Neural cell (in vitro differentiated cells): ENCODE measurements at regions not wholly inside any gene's neighbourhood (a gene's known extent, or its start where the extent isn't known, plus 50 kb on each side); places are given as distances from the start of the nearest gene placed in this dataset.

Source experiments
- H2AFZ ChIP-seq: fragments of 200-600, 300-800 bp; sonication (generic), shearing (Covaris generic); 2 replicates; pipeline ENCODE4 v1.6.0; 2014; ENCODE audit warnings: low read depth, mild to moderate bottlenecking, antibody characterized with exemption, low read length, moderate library complexity
- H3F3A ChIP-seq: fragments of 200-600 bp; shearing (Covaris generic); 2 replicates; pipeline ENCODE4 v1.6.1; 2016; ENCODE audit warnings: mild to moderate bottlenecking, moderate library complexity, mixed read lengths, antibody characterized with exemption, low read length; ENCODE audit not compliant: insufficient read depth, poor library complexity, severe bottlenecking
- H3K27ac ChIP-seq: fragments of 200-600, 300-800 bp; sonication (generic), shearing (Covaris generic); 2 replicates; pipeline ENCODE4 v1.5.1; 2014; ENCODE audit warnings: mild to moderate bottlenecking, low read length, moderate library complexity
- H3K27me3 ChIP-seq: fragments of 300-800, 200-600 bp; sonication (generic), shearing (Covaris generic); 2 replicates; pipeline ENCODE4 v1.6.0; 2014; ENCODE audit warnings: mild to moderate bottlenecking, low read depth, low read length, moderate library complexity; ENCODE audit not compliant: insufficient read depth
- H3K36me3 ChIP-seq: fragments of 300-800, 200-600 bp; sonication (generic), shearing (Covaris generic); 2 replicates; pipeline ENCODE4 v1.5.1; 2014; ENCODE audit warnings: mild to moderate bottlenecking, antibody characterized with exemption, low read length, moderate library complexity; ENCODE audit not compliant: insufficient read depth
- H3K4me2 ChIP-seq: fragments of 300-800, 200-600 bp; sonication (generic), shearing (Covaris generic); 2 replicates; pipeline ENCODE4 v1.6.0; 2014; ENCODE audit warnings: mild to moderate bottlenecking, low read length
- H3K4me3 ChIP-seq: fragments of 300-800, 200-600 bp; sonication (generic), shearing (Covaris generic); 2 replicates; pipeline ENCODE4 v1.5.1; 2014; ENCODE audit warnings: mild to moderate bottlenecking, low read length, moderate library complexity
- H3K79me2 ChIP-seq: fragments of 200-600 bp; shearing (Covaris generic); replicated peaks from 2 replicates; pipeline ENCODE4 v1.6.0; 2014; ENCODE audit warnings: mild to moderate bottlenecking, low read length, moderate library complexity; ENCODE audit not compliant: insufficient read depth
- H3K9ac ChIP-seq: fragments of 300-800, 200-600 bp; sonication (generic), shearing (Covaris generic); 2 replicates; pipeline ENCODE4 v1.6.1; 2016; ENCODE audit warnings: mild to moderate bottlenecking, low read length, mixed read lengths
- H3K9me2 ChIP-seq: fragments of 200-600 bp; shearing (Covaris generic); 2 replicates; pipeline ENCODE4 v1.6.1; 2016; ENCODE audit warnings: mild to moderate bottlenecking, low read length, mixed read lengths; ENCODE audit not compliant: insufficient read depth
- H3K9me3 ChIP-seq: fragments of 200-600, 300-800 bp; sonication (generic), shearing (Covaris generic); 2 replicates; pipeline ENCODE4 v1.6.1; 2016; ENCODE audit warnings: mild to moderate bottlenecking, mixed run types, low read length, moderate library complexity, mixed read lengths
- H4K20me1 ChIP-seq: fragments of 200-600 bp; shearing (Covaris generic); 2 replicates; pipeline ENCODE4 v1.6.1; 2016; ENCODE audit warnings: mild to moderate bottlenecking, mixed run types; ENCODE audit not compliant: insufficient read depth
- CTCF ChIP-seq: fragments of 450-650 bp; IDR thresholded peaks from 2 replicates; pipeline ENCODE4 v1.5.1; 2014; ENCODE audit warnings: antibody characterized with exemption, mild to moderate bottlenecking, moderate library complexity; ENCODE audit not compliant: poor library complexity, severe bottlenecking
- EP300 ChIP-seq: fragments of 450-650 bp; conservative IDR thresholded peaks from 2 replicates; pipeline ENCODE4 v1.6.1; 2014; ENCODE audit warnings: antibody characterized with exemption, mild to moderate bottlenecking, moderate library complexity; ENCODE audit not compliant: poor library complexity, severe bottlenecking
- EZH2 ChIP-seq: fragments of 200-600, 300-800 bp; shearing (Covaris generic), sonication (generic); IDR thresholded peaks from 2 replicates; pipeline ENCODE4 v1.6.1; 2014; ENCODE audit warnings: antibody characterized with exemption, low read length, borderline replicate concordance, mild to moderate bottlenecking; ENCODE audit not compliant: insufficient read depth, poor library complexity, severe bottlenecking
- MXI1 ChIP-seq: fragments of 450-650 bp; conservative IDR thresholded peaks from 2 replicates; pipeline ENCODE4 v1.6.1; 2014; ENCODE audit warnings: antibody characterized with exemption, mild to moderate bottlenecking; ENCODE audit not compliant: poor library complexity, severe bottlenecking
- POLR2AphosphoS5 ChIP-seq: IDR thresholded peaks from 2 replicates; pipeline ENCODE4 v1.6.1; 2012
- RAD21 ChIP-seq: fragments of 450-650 bp; conservative IDR thresholded peaks from 2 replicates; pipeline ENCODE4 v1.6.1; 2014; ENCODE audit warnings: antibody characterized with exemption, mild to moderate bottlenecking, moderate library complexity
- REST ChIP-seq: IDR thresholded peaks from 2 replicates; pipeline ENCODE4 v1.6.1; 2012; ENCODE audit warnings: borderline replicate concordance
- SMC3 ChIP-seq: fragments of 450-650 bp; conservative IDR thresholded peaks from 2 replicates; pipeline ENCODE4 v1.6.1; 2014; ENCODE audit warnings: antibody characterized with exemption, mild to moderate bottlenecking, moderate library complexity; ENCODE audit not compliant: poor library complexity
- TAF1 ChIP-seq: IDR thresholded peaks from 2 replicates; pipeline ENCODE4 v1.6.1; 2012; ENCODE audit warnings: low read depth

GRCh38 chr2:239578381-239578780 lies 177.6 kb upstream of the HDAC4 start:
- no peak overlapping the region for H3K9ac ChIP-seq
- H3K4me2 ChIP-seq = no peak overlapping the region
- TF ChIP-seq POLR2AphosphoS5 (no peak), TAF1 (no peak), EP300 (no peak), RAD21 (no peak), MXI1 (no peak), SMC3 (no peak), CTCF (no peak), REST (no peak), EZH2 (no peak)
- no peaks in the 10 kb centered on the region for H3K79me2 ChIP-seq
- no peak overlapping the region for H3K27ac ChIP-seq
- no peaks in the 10 kb centered on the region for H4K20me1 ChIP-seq
- H3K9me2 ChIP-seq = no peaks in the 10 kb centered on the region
- H3K9me3 ChIP-seq = no peaks in the 10 kb centered on the region
- no peaks in the 10 kb centered on the region for H3K36me3 ChIP-seq
- H3F3A ChIP-seq = no peaks in the 10 kb centered on the region
- no peak overlapping the region for H3K4me3 ChIP-seq
- H2AFZ ChIP-seq = no peak overlapping the region
- H3K27me3 ChIP-seq = no peaks in the 10 kb centered on the region

GRCh38 chr2:239577935-239578334 lies 177.1 kb upstream of the HDAC4 start:
- no peak overlapping the region for H2AFZ ChIP-seq
- no peaks in the 10 kb centered on the region for H3K79me2 ChIP-seq
- no peak overlapping the region for H3K4me3 ChIP-seq
- no peak overlapping the region for H3K4me2 ChIP-seq
- TF ChIP-seq MXI1 = no peak
- TF ChIP-seq POLR2AphosphoS5 = no peak
- TF ChIP-seq CTCF = no peak
- no peak for TF ChIP-seq REST
- no peak for TF ChIP-seq TAF1
- TF ChIP-seq RAD21 = no peak
- TF ChIP-seq EP300 = no peak
- H3K36me3 ChIP-seq = no peaks in the 10 kb centered on the region
- H3K9me3 ChIP-seq = no peaks in the 10 kb centered on the region
- no peaks in the 10 kb centered on the region for H3K27me3 ChIP-seq
- no peak overlapping the region for H3K27ac ChIP-seq
- H3F3A ChIP-seq = no peaks in the 10 kb centered on the region
- H3K9me2 ChIP-seq = no peaks in the 10 kb centered on the region
- H4K20me1 ChIP-seq = no peaks in the 10 kb centered on the region
- H3K9ac ChIP-seq = no peak overlapping the region
